CD14-positive monocyte (primary cell): ENCODE measurements at regions not wholly inside any gene's neighbourhood (a gene's known extent, or its start where the extent isn't known, plus 50 kb on each side); places are given as distances from the start of the nearest gene placed in this dataset.

ENCODE experiments used
- DNase-seq, 3 donors: peaks; one replicate each; pipeline ENCODE4 v3.0.0-alpha.2; 2011 to 2022
- H2AFZ ChIP-seq: 2 replicates; pipeline ENCODE4 v1.6.0; 2012; ENCODE audit warnings: mild to moderate bottlenecking, low read depth, low read length, inconsistent platforms; ENCODE audit not compliant: insufficient read depth, poor library complexity, severe bottlenecking
- H3K27ac ChIP-seq, 2 donors: 1 replicate in 1 of 2; 2 replicates in 1 of 2; pipeline ENCODE4 v1.5.1; 2012 to 2013; ENCODE audit warnings: low read length in 2 of 2, control low read depth in 1 of 2, inconsistent platforms in 1 of 2, low read depth in 1 of 2, mild to moderate bottlenecking in 1 of 2
- H3K27me3 ChIP-seq, 2 donors: one replicate each; pipeline versions ENCODE4 v1.6.0 to v1.6.1; 2011 to 2013; ENCODE audit warnings: low read length in 2 of 2; ENCODE audit not compliant: control insufficient read depth in 2 of 2, insufficient read depth in 2 of 2
- H3K36me3 ChIP-seq, 2 donors: replicated peaks in 1 of 2; 1 replicate in 1 of 2; 2 replicates in 1 of 2; pipeline versions ENCODE4 v1.5.1 to v1.6.1; 2012 to 2013; ENCODE audit warnings: low read length in 2 of 2, control low read depth in 1 of 2, inconsistent platforms in 1 of 2, mild to moderate bottlenecking in 1 of 2; ENCODE audit not compliant: insufficient read depth in 2 of 2, control insufficient read depth in 1 of 2
- H3K4me1 ChIP-seq, 2 donors: 1 replicate in 1 of 2; 2 replicates in 1 of 2; pipeline versions ENCODE4 v1.5.1 to v1.6.1; 2012 to 2013; ENCODE audit warnings: low read length in 2 of 2, control low read depth in 1 of 2, inconsistent platforms in 1 of 2, mild to moderate bottlenecking in 1 of 2, moderate library complexity in 1 of 2; ENCODE audit not compliant: insufficient read depth in 2 of 2, control insufficient read depth in 1 of 2
- H3K4me2 ChIP-seq: replicated peaks from 2 replicates; pipeline ENCODE3; 2012; ENCODE audit warnings: low read length, moderate library complexity, mild to moderate bottlenecking; ENCODE audit not compliant: poor library complexity, severe bottlenecking; ENCODE audit errors: extremely low read depth
- H3K4me3 ChIP-seq, 3 experiments: fragments of 200-600 bp in 1 of 3; sonication (generic) in 1 of 3; replicated peaks in 1 of 3; 1 replicate in 2 of 3; 2 replicates in 1 of 3; pipeline ENCODE4 v1.5.1; 2011 to 2013; ENCODE audit warnings: low read length in 3 of 3, mild to moderate bottlenecking in 3 of 3, control low read depth in 2 of 3, low read depth in 2 of 3, inconsistent platforms in 1 of 3, moderate library complexity in 1 of 3
- H3K79me2 ChIP-seq: 2 replicates; pipeline ENCODE4 v1.6.0; 2012; ENCODE audit warnings: mild to moderate bottlenecking, control low read depth, inconsistent platforms, low read length, moderate library complexity; ENCODE audit not compliant: insufficient read depth
- H3K9ac ChIP-seq: 2 replicates; pipeline ENCODE4 v1.6.0; 2017; ENCODE audit warnings: low read length, mild to moderate bottlenecking; ENCODE audit not compliant: insufficient read depth, poor library complexity, severe bottlenecking
- H3K9me3 ChIP-seq, 2 donors: replicated peaks in 1 of 2; 1 replicate in 1 of 2; 2 replicates in 1 of 2; pipeline versions ENCODE4 v1.5.1 to v1.6.1; 2012 to 2013; ENCODE audit warnings: low read length in 2 of 2, control low read depth in 1 of 2; ENCODE audit not compliant: control insufficient read depth in 1 of 2, insufficient read depth in 1 of 2
- H4K20me1 ChIP-seq: 2 replicates; pipeline ENCODE4 v1.6.0; 2012; ENCODE audit warnings: mild to moderate bottlenecking, low read length, control low read depth, moderate library complexity; ENCODE audit not compliant: insufficient read depth
- H3K27ac Mint-ChIP-seq, 7 donors: one replicate each; pipeline ENCODE4 v1.8.0; 2020; ENCODE audit warnings: mild to moderate bottlenecking in 7 of 7, mixed read lengths in 7 of 7, moderate library complexity in 6 of 7, inconsistent platforms in 2 of 7
- H3K27me3 Mint-ChIP-seq, 3 donors: one replicate each; pipeline ENCODE4 v1.8.0; 2021 to 2022; ENCODE audit warnings: low read depth in 3 of 3, mild to moderate bottlenecking in 3 of 3, mixed read lengths in 3 of 3, moderate library complexity in 3 of 3, inconsistent platforms in 1 of 3
- H3K36me3 Mint-ChIP-seq, 2 donors: one replicate each; pipeline ENCODE4 v1.8.0; 2020; ENCODE audit warnings: mixed read lengths in 2 of 2, inconsistent platforms in 1 of 2, mild to moderate bottlenecking in 1 of 2
- H3K4me1 Mint-ChIP-seq: one replicate; pipeline ENCODE4 v1.8.0; 2020; ENCODE audit warnings: mild to moderate bottlenecking, mixed read lengths
- H3K4me3 Mint-ChIP-seq, 2 donors: one replicate each; pipeline ENCODE4 v1.8.0; 2020; ENCODE audit warnings: mild to moderate bottlenecking in 2 of 2, mixed read lengths in 2 of 2, moderate library complexity in 1 of 2
- H3K9me3 Mint-ChIP-seq, 7 donors: one replicate each; pipeline ENCODE4 v1.8.0; 2020 to 2022; ENCODE audit warnings: mixed read lengths in 7 of 7, mild to moderate bottlenecking in 6 of 7, moderate library complexity in 6 of 7, inconsistent platforms in 2 of 7
- CTCF ChIP-seq: fragments of 200-600 bp; IDR thresholded peaks from one replicate; pipeline ENCODE4 v1.8.0; 2022; ENCODE audit warnings: antibody characterized with exemption, mild to moderate bottlenecking
- WGBS: methylation state at CpG from one replicate; pipeline ENCODE4 v1.1.5; 2013; ENCODE audit warnings: missing lambda C conversion rate; ENCODE audit not compliant: insufficient coverage; 5-methylcytosine and 5-hydroxymethylcytosine counted together
- intact Hi-C, 2 donors: fragments of 100-400 bp; cut with micrococcal nuclease; formaldehyde crosslinking; loops; one replicate each; pipeline versions ENCODE4 v1.15.0 to v1.15.1; 2023

DNA sequence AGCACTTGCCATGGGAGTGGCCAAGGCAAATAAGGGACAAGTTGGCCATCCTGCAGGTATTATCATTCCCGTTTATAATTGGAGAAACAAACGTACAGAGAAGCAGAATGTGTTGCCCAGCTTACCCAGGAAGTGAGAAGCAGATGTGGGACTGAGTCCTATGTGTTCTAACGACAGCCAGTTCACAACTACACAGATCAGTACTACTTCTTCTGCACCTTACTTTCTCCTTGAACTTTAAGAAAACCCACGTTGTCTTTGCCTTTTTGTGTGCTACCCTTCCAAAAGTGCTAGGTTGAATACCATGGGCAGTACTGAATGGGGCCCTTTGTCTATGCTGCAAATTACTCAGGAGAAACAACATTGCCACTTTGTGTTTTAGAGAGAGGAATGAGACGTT lies 62.8 kb upstream of the BLID start:
- no peak for DNase-seq
- Mint-ChIP-seq H3K4me3 (no peak overlapping the region), H3K27ac (peak overlapping the region in 1 of 7 donors; percentile 54), H3K9me3 (peaks cover 0 to 2% (median 0%) of the 10 kb centered on the region in 7 donors), H3K36me3 (no peaks in the 10 kb centered on the region), H3K27me3 (peaks cover 0 to 4% (median 3%) of the 10 kb centered on the region in 3 donors), H3K4me1 (no peaks in the 10 kb centered on the region)
- Histone ChIP-seq H3K4me1 (no peaks in the 10 kb centered on the region), H3K4me3 (no peak overlapping the region), H4K20me1 (no peaks in the 10 kb centered on the region), H2AFZ (no peak overlapping the region), H3K4me2 (no peak overlapping the region), H3K79me2 (no peaks in the 10 kb centered on the region), H3K9ac (no peak overlapping the region), H3K36me3 (no peaks in the 10 kb centered on the region), H3K27me3 (no peaks in the 10 kb centered on the region), H3K27ac (no peak overlapping the region), H3K9me3 (no peaks in the 10 kb centered on the region)
- intact Hi-C loops, result no loop called here
- 82% methylated on average over 4 of the region's 5 CpGs for WGBS
- no peak for TF ChIP-seq CTCF

DNA sequence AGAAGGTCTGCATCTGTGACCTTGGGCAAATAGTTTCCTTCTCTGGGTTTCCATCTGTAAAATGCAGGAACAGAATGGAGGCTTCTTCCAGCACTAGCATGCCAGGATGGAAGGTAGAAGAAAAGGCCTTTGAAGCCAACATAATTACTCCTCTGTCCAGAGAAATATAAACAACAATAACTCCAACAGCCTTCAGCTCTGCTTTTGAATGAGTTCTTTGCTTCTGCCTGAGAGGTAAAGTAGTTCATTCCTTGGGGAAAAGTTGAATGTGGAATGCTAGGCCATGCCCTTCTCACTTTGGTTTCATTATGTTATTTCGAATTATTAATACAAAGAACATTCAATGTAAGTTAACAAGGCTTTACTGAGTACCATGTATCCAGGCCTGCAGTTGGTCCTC lies 61.2 kb upstream of the BLID start:
- Histone ChIP-seq H3K9me3 (no peaks in the 10 kb centered on the region), H2AFZ (no peak overlapping the region), H3K27me3 (no peaks in the 10 kb centered on the region), H3K36me3 (no peaks in the 10 kb centered on the region), H3K79me2 (no peaks in the 10 kb centered on the region), H3K27ac (no peak overlapping the region), H3K4me2 (no peak overlapping the region), H3K9ac (no peak overlapping the region), H3K4me1 (no peaks in the 10 kb centered on the region), H3K4me3 (no peak overlapping the region), H4K20me1 (no peaks in the 10 kb centered on the region)
- peaks cover 0 to 2% (median 0%) of the 10 kb centered on the region in 7 donors for H3K9me3 Mint-ChIP-seq
- DNase-seq, result no peak
- no CpG with 5 or more reads among the region's 1 CpG for WGBS
- TF ChIP-seq CTCF, result no peak
- no peak overlapping the region for H3K27ac Mint-ChIP-seq
- no peaks in the 10 kb centered on the region for H3K4me1 Mint-ChIP-seq
- H3K36me3 Mint-ChIP-seq, result no peaks in the 10 kb centered on the region
- H3K4me3 Mint-ChIP-seq, result no peak overlapping the region
- intact Hi-C loops, result no loop called here
- H3K27me3 Mint-ChIP-seq, result peaks cover 1 to 4% (median 3%) of the 10 kb centered on the region in 3 donors
